OCI-LY1 (cell line): ENCODE measurements at regions not wholly inside any gene's neighbourhood (a gene's known extent, or its start where the extent isn't known, plus 50 kb on each side); places are given as distances from the start of the nearest gene placed in this dataset.

Experiments used
- H2AFZ ChIP-seq: fragments of 200-600 bp; sonication (generic), shearing (Covaris generic); 2 replicates; pipeline ENCODE4 v1.6.0; 2014; ENCODE audit warnings: antibody characterized with exemption, mild to moderate bottlenecking, low read length
- H3F3A ChIP-seq: fragments of 200-600 bp; sonication (generic), shearing (Covaris generic); 2 replicates; pipeline ENCODE4 v1.6.0; 2014; ENCODE audit warnings: mild to moderate bottlenecking, antibody characterized with exemption, low read length, moderate library complexity; ENCODE audit not compliant: insufficient read depth
- H3K27ac ChIP-seq: fragments of 200-600 bp; sonication (generic); 2 replicates; pipeline ENCODE4 v1.5.1; 2014; ENCODE audit warnings: low read length, mixed run types, mild to moderate bottlenecking, low read depth; ENCODE audit not compliant: poor library complexity, severe bottlenecking
- H3K27me3 ChIP-seq: fragments of 200-600 bp; sonication (generic); 2 replicates; pipeline ENCODE4 v1.6.0; 2014; ENCODE audit warnings: antibody characterized with exemption, mild to moderate bottlenecking, low read length, moderate library complexity; ENCODE audit not compliant: insufficient read depth
- H3K36me3 ChIP-seq: fragments of 200-600 bp; sonication (generic); 2 replicates; pipeline ENCODE4 v1.6.1; 2014; ENCODE audit warnings: mild to moderate bottlenecking, antibody characterized with exemption, low read length, moderate library complexity, mixed read lengths; ENCODE audit not compliant: insufficient read depth
- H3K4me1 ChIP-seq: fragments of 200-600 bp; sonication (generic); 2 replicates; pipeline ENCODE4 v1.5.1; 2014; ENCODE audit warnings: mild to moderate bottlenecking, low read length, moderate library complexity; ENCODE audit not compliant: insufficient read depth, severe bottlenecking
- H3K4me2 ChIP-seq: fragments of 200-600 bp; sonication (generic), shearing (Covaris generic); 2 replicates; pipeline ENCODE4 v1.6.1; 2014; ENCODE audit warnings: low read length
- H3K4me3 ChIP-seq: fragments of 200-600 bp; sonication (generic); 2 replicates; pipeline ENCODE4 v1.5.1; 2014; ENCODE audit warnings: low read length, low read depth, mild to moderate bottlenecking, mixed read lengths; ENCODE audit not compliant: poor library complexity, severe bottlenecking
- H3K79me2 ChIP-seq: fragments of 200-600 bp; shearing (Covaris generic); 2 replicates; pipeline ENCODE4 v1.6.1; 2016; ENCODE audit warnings: mixed run types, low read length, mixed read lengths; ENCODE audit not compliant: insufficient read depth
- H3K9ac ChIP-seq: fragments of 200-600 bp; sonication (generic), shearing (Covaris generic); 2 replicates; pipeline ENCODE4 v1.6.1; 2014; ENCODE audit warnings: mild to moderate bottlenecking, low read length, mixed read lengths
- H3K9me2 ChIP-seq: fragments of 200-600 bp; sonication (generic), shearing (Covaris generic); 2 replicates; pipeline ENCODE4 v1.6.1; 2014; ENCODE audit warnings: low read depth, mild to moderate bottlenecking, low read length, mixed read lengths
- H3K9me3 ChIP-seq: fragments of 200-600 bp; shearing (Covaris generic); 2 replicates; pipeline ENCODE4 v1.6.1; 2014; ENCODE audit warnings: low read length, mixed read lengths
- H4K20me1 ChIP-seq: fragments of 200-600 bp; sonication (generic), shearing (Covaris generic); 2 replicates; pipeline ENCODE4 v1.6.0; 2016; ENCODE audit warnings: mild to moderate bottlenecking, low read length; ENCODE audit not compliant: insufficient read depth
- EZH2 ChIP-seq: fragments of 200-600 bp; sonication (generic), shearing (Covaris generic); IDR thresholded peaks from 2 replicates; pipeline ENCODE4 v1.8.0; 2017; ENCODE audit warnings: borderline replicate concordance, mixed run types, mild to moderate bottlenecking, antibody characterized with exemption, low read length, moderate library complexity, mixed read lengths
- TF ChIP-seq, protein P1 (sequence below): fragments of 200-600 bp; sonication (generic), shearing (Covaris generic); IDR thresholded peaks from 2 replicates; pipeline ENCODE4 v1.5.1; 2017; ENCODE audit warnings: mild to moderate bottlenecking, antibody characterized with exemption, low read length, moderate library complexity, mixed read lengths

GRCh38 chr15:59948924-59949613, 55.0 kb upstream of the FOXB1 start:
- no peaks in the 10 kb centered on the region for H3K36me3 ChIP-seq
- no peaks in the 10 kb centered on the region for H3K27me3 ChIP-seq

GRCh38 chr15:59946084-59946483, 58.0 kb upstream of the FOXB1 start:
- H3K9me2 ChIP-seq: no peaks in the 10 kb centered on the region

More at GRCh38 chr15:59948924-59949613, 55.0 kb upstream of the FOXB1 start:
- Histone ChIP-seq H3K79me2 (no peaks in the 10 kb centered on the region), H3K4me1 (no peaks in the 10 kb centered on the region), H2AFZ (no peak overlapping the region), H3K4me2 (no peak overlapping the region), H4K20me1 (no peaks in the 10 kb centered on the region), H3K27ac (no peak overlapping the region), H3K9me2 (no peaks in the 10 kb centered on the region), H3K4me3 (no peak overlapping the region), H3K9ac (no peak overlapping the region), H3F3A (no peaks in the 10 kb centered on the region), H3K9me3 (no peaks in the 10 kb centered on the region)
- TF ChIP-seq EZH2: no peak
- TF ChIP-seq, protein P1, sequence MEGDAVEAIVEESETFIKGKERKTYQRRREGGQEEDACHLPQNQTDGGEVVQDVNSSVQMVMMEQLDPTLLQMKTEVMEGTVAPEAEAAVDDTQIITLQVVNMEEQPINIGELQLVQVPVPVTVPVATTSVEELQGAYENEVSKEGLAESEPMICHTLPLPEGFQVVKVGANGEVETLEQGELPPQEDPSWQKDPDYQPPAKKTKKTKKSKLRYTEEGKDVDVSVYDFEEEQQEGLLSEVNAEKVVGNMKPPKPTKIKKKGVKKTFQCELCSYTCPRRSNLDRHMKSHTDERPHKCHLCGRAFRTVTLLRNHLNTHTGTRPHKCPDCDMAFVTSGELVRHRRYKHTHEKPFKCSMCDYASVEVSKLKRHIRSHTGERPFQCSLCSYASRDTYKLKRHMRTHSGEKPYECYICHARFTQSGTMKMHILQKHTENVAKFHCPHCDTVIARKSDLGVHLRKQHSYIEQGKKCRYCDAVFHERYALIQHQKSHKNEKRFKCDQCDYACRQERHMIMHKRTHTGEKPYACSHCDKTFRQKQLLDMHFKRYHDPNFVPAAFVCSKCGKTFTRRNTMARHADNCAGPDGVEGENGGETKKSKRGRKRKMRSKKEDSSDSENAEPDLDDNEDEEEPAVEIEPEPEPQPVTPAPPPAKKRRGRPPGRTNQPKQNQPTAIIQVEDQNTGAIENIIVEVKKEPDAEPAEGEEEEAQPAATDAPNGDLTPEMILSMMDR: no peak

DNA sequence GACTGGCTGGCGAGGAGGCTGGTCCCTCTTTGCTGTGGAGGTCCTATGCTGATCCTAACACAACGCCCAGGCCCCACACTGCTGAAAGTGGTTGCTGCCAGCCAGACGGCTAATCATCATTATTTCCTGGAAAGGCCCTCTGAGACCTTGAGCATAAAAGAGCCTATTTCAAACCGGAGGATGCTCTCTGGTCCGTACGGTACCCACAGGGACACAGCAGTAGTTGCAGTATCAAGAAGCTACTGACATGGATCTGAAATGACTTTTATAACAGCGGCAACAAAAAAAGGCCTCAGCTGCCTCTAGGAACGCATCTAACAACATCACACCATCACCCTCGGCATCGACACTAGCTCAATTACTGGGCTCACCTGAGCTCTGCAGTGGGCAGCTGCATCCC, 59.1 kb upstream of the FOXB1 start:
- H3K27ac ChIP-seq: no peak overlapping the region
- no peaks in the 10 kb centered on the region for H3K9me2 ChIP-seq
- H3K4me2 ChIP-seq: no peak overlapping the region

More at GRCh38 chr15:59946084-59946483, 58.0 kb upstream of the FOXB1 start:
- Histone ChIP-seq H3F3A (no peaks in the 10 kb centered on the region), H3K4me1 (no peaks in the 10 kb centered on the region), H4K20me1 (no peaks in the 10 kb centered on the region), H3K27ac (no peak overlapping the region), H3K27me3 (no peaks in the 10 kb centered on the region), H3K79me2 (no peaks in the 10 kb centered on the region), H3K4me2 (no peak overlapping the region), H3K4me3 (no peak overlapping the region), H3K36me3 (no peaks in the 10 kb centered on the region), H3K9me3 (no peaks in the 10 kb centered on the region), H3K9ac (no peak overlapping the region), H2AFZ (no peak overlapping the region)
- TF ChIP-seq EZH2: no peak
- TF ChIP-seq, protein P1: no peak

More for the DNA sequence above, 59.1 kb upstream of the FOXB1 start:
- TF ChIP-seq, protein P1: no peak
- TF ChIP-seq EZH2: no peak
- Histone ChIP-seq H3K36me3 (no peaks in the 10 kb centered on the region), H4K20me1 (no peaks in the 10 kb centered on the region), H3F3A (no peaks in the 10 kb centered on the region), H3K4me3 (no peak overlapping the region), H2AFZ (no peak overlapping the region), H3K27me3 (no peaks in the 10 kb centered on the region), H3K4me1 (no peaks in the 10 kb centered on the region), H3K79me2 (no peaks in the 10 kb centered on the region), H3K9me3 (no peaks in the 10 kb centered on the region), H3K9ac (no peak overlapping the region)
